Glutamatergic neuron (in vitro differentiated cells): ENCODE measurements at regions not wholly inside any gene's neighbourhood (a gene's known extent, or its start where the extent isn't known, plus 50 kb on each side); places are given as distances from the start of the nearest gene placed in this dataset.

Source experiments
- DNase-seq: peaks from one replicate; pipeline ENCODE4 v3.0.0; 2022
- H3K27ac Mint-ChIP-seq: one replicate; pipeline ENCODE4 v1.8.0; 2020; ENCODE audit warnings: mild to moderate bottlenecking, mixed read lengths, inconsistent platforms; ENCODE audit not compliant: unreplicated experiment
- H3K27me3 Mint-ChIP-seq: one replicate; pipeline ENCODE4 v1.8.0; 2020; ENCODE audit warnings: mild to moderate bottlenecking, moderate library complexity, mixed read lengths, inconsistent platforms; ENCODE audit not compliant: unreplicated experiment
- H3K36me3 Mint-ChIP-seq: one replicate; pipeline ENCODE4 v1.8.0; 2020; ENCODE audit warnings: mild to moderate bottlenecking, mixed read lengths, inconsistent platforms; ENCODE audit not compliant: unreplicated experiment
- H3K4me1 Mint-ChIP-seq: one replicate; pipeline ENCODE4 v1.8.0; 2020; ENCODE audit warnings: mild to moderate bottlenecking, low read depth, mixed read lengths, inconsistent platforms; ENCODE audit not compliant: unreplicated experiment
- H3K4me3 Mint-ChIP-seq: one replicate; pipeline ENCODE4 v1.8.0; 2020; ENCODE audit warnings: mild to moderate bottlenecking, mixed read lengths, inconsistent platforms; ENCODE audit not compliant: unreplicated experiment
- H3K9me3 Mint-ChIP-seq: one replicate; pipeline ENCODE4 v1.8.0; 2020; ENCODE audit warnings: mild to moderate bottlenecking, moderate library complexity, mixed read lengths, inconsistent platforms; ENCODE audit not compliant: unreplicated experiment
- CTCF ChIP-seq: fragments of 200-600 bp; sonication (generic); IDR thresholded peaks from one replicate; pipeline ENCODE4 v1.5.0; 2021; ENCODE audit not compliant: partially characterized antibody, unreplicated experiment

GRCh38 chr10:123501148-123501547 is 165.0 kb upstream of the GPR26 start:
- Mint-ChIP-seq H3K9me3 (no peaks in the 10 kb centered on the region), H3K27ac (no peak overlapping the region), H3K36me3 (peaks cover under 1% of the 10 kb centered on the region), H3K27me3 (peaks cover 3% of the 10 kb centered on the region), H3K4me1 (no peaks in the 10 kb centered on the region), H3K4me3 (no peak overlapping the region)
- TF ChIP-seq CTCF = no peak
- DNase-seq = no peak

- H3K4me3 Mint-ChIP-seq = no peak overlapping the region
- H3K9me3 Mint-ChIP-seq = no peaks in the 10 kb centered on the region
- H3K36me3 Mint-ChIP-seq = peaks cover 5% of the 10 kb centered on the region
- no peak for DNase-seq
- TF ChIP-seq CTCF = no peak
- H3K4me1 Mint-ChIP-seq = no peaks in the 10 kb centered on the region
- no peak overlapping the region for H3K27ac Mint-ChIP-seq
- H3K27me3 Mint-ChIP-seq = peaks cover 3% of the 10 kb centered on the region
Observed at GRCh38 chr10:123502983-123503382, 163.2 kb upstream of the GPR26 start.

GRCh38 chr10:123506455-123506854 is 159.7 kb upstream of the GPR26 start:
- no peak overlapping the region for H3K4me3 Mint-ChIP-seq
- no peaks in the 10 kb centered on the region for H3K4me1 Mint-ChIP-seq
- no peaks in the 10 kb centered on the region for H3K9me3 Mint-ChIP-seq
- no peak for DNase-seq
- TF ChIP-seq CTCF = no peak
- H3K36me3 Mint-ChIP-seq = peaks cover 5% of the 10 kb centered on the region
- H3K27me3 Mint-ChIP-seq = peaks cover 3% of the 10 kb centered on the region
- no peak overlapping the region for H3K27ac Mint-ChIP-seq

- Mint-ChIP-seq H3K27me3 (peaks cover 3% of the 10 kb centered on the region), H3K36me3 (peaks cover 5% of the 10 kb centered on the region), H3K4me1 (no peaks in the 10 kb centered on the region), H3K4me3 (no peak overlapping the region), H3K27ac (no peak overlapping the region), H3K9me3 (no peaks in the 10 kb centered on the region)
- TF ChIP-seq CTCF = no peak
- DNase-seq = no peak
Observed at GRCh38 chr10:123507298-123507697, 158.9 kb upstream of the GPR26 start.

- Mint-ChIP-seq H3K36me3 (peaks cover 5% of the 10 kb centered on the region), H3K9me3 (no peaks in the 10 kb centered on the region), H3K27ac (no peak overlapping the region), H3K4me1 (no peaks in the 10 kb centered on the region), H3K4me3 (no peak overlapping the region), H3K27me3 (peaks cover 3% of the 10 kb centered on the region)
- no peak for DNase-seq
- TF ChIP-seq CTCF = no peak
Observed at GRCh38 chr10:123509338-123509737, 156.8 kb upstream of the GPR26 start.
